ENCODE measurements at regions not wholly inside any gene's neighbourhood (a gene's known extent, or its start where the extent isn't known, plus 50 kb on each side); places are given as distances from the start of the nearest gene placed in this dataset. TPM values are rescaled to one million over a fixed set of nuclear protein-coding genes. Genes with fewer than 3 reads are reported as not detected.

Small RNA genes lying in the stretch of these regions (small RNA-seq; reads per million reads assigned to genes)
- not detected for gene RF00019 (ENCODE audit: low replicate concordance)

All from GM23338 (cell line).